GM12878 (cell line): ENCODE measurements at regions not wholly inside any gene's neighbourhood (a gene's known extent, or its start where the extent isn't known, plus 50 kb on each side); places are given as distances from the start of the nearest gene placed in this dataset.
"Not testable (repeated sequence)": the region's sequence is repeated elsewhere in the genome, so short reads cannot be mapped to it uniquely, and the experiment has no call there.

Source experiments
- ATAC-seq: fragments of 200-7000 bp; cut with Tn5 transposase; 3 replicates; pipeline ENCODE4 v1.9.1; 2020; ENCODE audit warnings: mild to moderate bottlenecking, moderate library complexity
- BruUV-seq: library from RNA; stranded (reverse); fragments of 400-500 nt; replicated peaks from 2 replicates; lab custom pipeline; 2021; lab: Mats Ljungman, UMichigan
- CTCF ChIA-PET: fragments of 300-600 bp; sonication (Branson Sonifier 250); formaldehyde crosslinking; extraction: SDS; loops from one replicate; lab custom pipeline; 2021; ENCODE audit warnings: inconsistent platforms; lab: Yijun Ruan, JAX
- POLR2A ChIA-PET: fragments of 350-600 bp; formaldehyde crosslinking; extraction: SDS; loops from one replicate; lab custom pipeline; 2021; ENCODE audit warnings: inconsistent platforms; lab: Charles Lee
- RAD21 ChIA-PET: fragments of 300-600 bp; sonication (Branson Sonifier 250); formaldehyde crosslinking; loops from one replicate; lab custom pipeline; 2023; ENCODE audit warnings: antibody characterized with exemption; ENCODE audit not compliant: unreplicated experiment; lab: Charles Lee
- SMC1A ChIA-PET: fragments of 300-600 bp; sonication (Branson Sonifier 250); formaldehyde crosslinking; loops from one replicate; lab custom pipeline; 2023; ENCODE audit not compliant: unreplicated experiment, uncharacterized antibody; lab: Charles Lee
- DNase-seq: peaks from one replicate; pipeline ENCODE4 v3.0.0-alpha.2; 2011; ENCODE audit warnings: low read depth, low spot score
- FAIRE-seq: peaks from 3 replicates; lab custom pipeline; 2011; peaks lifted over from hg19 to GRCh38; lab: Jason Lieb, UNC
- H2AFZ ChIP-seq: 2 replicates; pipeline ENCODE4 v1.6.0; 2011; ENCODE audit warnings: low read depth, low read length, control low read depth; ENCODE audit not compliant: control insufficient read depth
- H3K27ac ChIP-seq: 2 replicates; pipeline ENCODE4 v1.5.1; 2011; ENCODE audit warnings: control low read depth; ENCODE audit not compliant: control insufficient read depth, insufficient read depth
- H3K27me3 ChIP-seq, 2 experiments: replicated peaks in 1 of 2; 2 replicates each; pipeline versions ENCODE4 v1.6.0 to v1.6.1; 2011; ENCODE audit warnings: low read length in 1 of 2; ENCODE audit not compliant: control insufficient read depth in 2 of 2, insufficient read depth in 2 of 2
- H3K36me3 ChIP-seq, 2 experiments: 2 replicates each; pipeline ENCODE4 v1.5.1; 2011; ENCODE audit warnings: low read length in 1 of 2; ENCODE audit not compliant: control insufficient read depth in 2 of 2, insufficient read depth in 2 of 2
- H3K4me1 ChIP-seq: 2 replicates; pipeline ENCODE4 v1.6.1; 2011; ENCODE audit warnings: mild to moderate bottlenecking, low read length, moderate library complexity, mixed read lengths; ENCODE audit not compliant: control insufficient read depth, insufficient read depth
- H3K4me2 ChIP-seq: 2 replicates; pipeline ENCODE4 v1.6.0; 2011; ENCODE audit warnings: control low read depth; ENCODE audit not compliant: control insufficient read depth, insufficient read depth
- H3K4me3 ChIP-seq: fragments of 200-600 bp; sonication (generic); 2 replicates; pipeline ENCODE4 v1.5.1; 2016
- H3K79me2 ChIP-seq: 2 replicates; pipeline ENCODE4 v1.6.0; 2011; ENCODE audit warnings: low read length; ENCODE audit not compliant: control insufficient read depth, insufficient read depth
- H3K9ac ChIP-seq: 2 replicates; pipeline ENCODE4 v1.8.0; 2011; ENCODE audit warnings: low read length, control low read depth, mixed read lengths; ENCODE audit not compliant: control insufficient read depth, insufficient read depth
- H3K9me3 ChIP-seq: replicated peaks from 3 replicates; pipeline ENCODE4 v1.5.1; 2011; ENCODE audit warnings: mild to moderate bottlenecking, low read length; ENCODE audit not compliant: control insufficient read depth, insufficient read depth
- H4K20me1 ChIP-seq: 2 replicates; pipeline ENCODE4 v1.6.0; 2011; ENCODE audit not compliant: control insufficient read depth, insufficient read depth
- BHLHE40 ChIP-seq, 2 experiments: fragments of 450-650 bp in 1 of 2; IDR thresholded peaks; 2 replicates each; pipeline ENCODE4 v1.6.1; 2011 to 2017; ENCODE audit warnings: low read depth in 2 of 2, borderline replicate concordance in 1 of 2, improper control_type of control experiment in 1 of 2, low read length in 1 of 2, mild to moderate bottlenecking in 1 of 2
- CBX5 ChIP-seq: sonication (generic); IDR thresholded peaks from 2 replicates; pipeline ENCODE4 v1.6.1; 2016; ENCODE audit warnings: low read depth, moderate library complexity, mild to moderate bottlenecking, inconsistent platforms
- CTCF ChIP-seq, 3 experiments: IDR thresholded peaks in 2 of 3; conservative IDR thresholded peaks in 1 of 3; 2 replicates each; pipeline ENCODE4 v1.5.1; 2011; ENCODE audit warnings: low read depth in 3 of 3, low read length in 3 of 3, mild to moderate bottlenecking in 3 of 3, control low read depth in 2 of 3, moderate library complexity in 2 of 3, inconsistent platforms in 1 of 3, mixed read lengths in 1 of 3; ENCODE audit not compliant: control insufficient read depth in 2 of 3, insufficient read depth in 1 of 3; ENCODE audit errors: extremely low read depth in 1 of 3
- GATAD2B ChIP-seq: fragments of 450-650 bp; conservative IDR thresholded peaks from 2 replicates; pipeline ENCODE4 v1.6.1; 2017; ENCODE audit warnings: low read depth, mild to moderate bottlenecking, moderate library complexity
- NBN ChIP-seq: fragments of 450-650 bp; IDR thresholded peaks from 2 replicates; pipeline ENCODE4 v1.6.1; 2016
- SPI1 ChIP-seq: IDR thresholded peaks from 2 replicates; pipeline ENCODE4 v1.6.1; 2011; ENCODE audit warnings: low read depth, mild to moderate bottlenecking, low read length, moderate library complexity, borderline replicate concordance; ENCODE audit not compliant: insufficient read depth
- WGBS: methylation state at CpG from one replicate; pipeline ENCODE4 v1.1.6; 2016; ENCODE audit warnings: low lambda C conversion rate; ENCODE audit not compliant: insufficient replicate concordance, insufficient coverage; ENCODE audit errors: missing lambda C conversion rate; 5-methylcytosine and 5-hydroxymethylcytosine counted together
- in situ Hi-C: fragments of 300-500 bp; cut with MboI; formaldehyde crosslinking; loops from 9 replicates; pipeline ENCODE4 v1.14.3; 2018; ENCODE audit warnings: mixed read lengths
- intact Hi-C: fragments of 100-400 bp; cut with micrococcal nuclease; formaldehyde crosslinking; loops from one replicate; pipeline ENCODE4 v1.14.2; 2022; ENCODE audit not compliant: unreplicated experiment

GRCh38 chr7:16086743-16087142, 334.6 kb downstream of the CRPPA start:
- H3K4me1 ChIP-seq = no peaks in the 10 kb centered on the region
- BruUV-seq = no TSS peak
- no peaks in the 10 kb centered on the region for H4K20me1 ChIP-seq
- CTCF ChIA-PET = interaction anchor here (1.4 kb wide), 1 partner anchor 478 kb away, joined by 4 read pairs; no protein-coding TSS in a partner anchor
- no peak for DNase-seq
- no peak overlapping the region for H3K4me2 ChIP-seq
- POLR2A ChIA-PET = no interaction called here
- SMC1A ChIA-PET = no interaction called here
- H3K36me3 ChIP-seq = no peaks in the 10 kb centered on the region
- no peak overlapping the region for H2AFZ ChIP-seq
- ATAC-seq = no peak
- 63% methylated on average over 1 of the region's 1 CpG for WGBS
- in situ Hi-C loops = no loop called here
- intact Hi-C loops = no loop called here
- H3K27ac ChIP-seq = no peak overlapping the region
- H3K9ac ChIP-seq = no peak overlapping the region
- TF ChIP-seq NBN (no peak), GATAD2B (no peak), SPI1 (no peak), CTCF (IDR thresholded peaks at IDR 0.05 in 2 of 3, conservative IDR thresholded peaks at IDR 0.05 in 1 of 3; ENCODE audit: control insufficient read depth in 2 of 3, extremely low read depth in 1 of 3, insufficient read depth in 1 of 3, low read depth in 3 of 3, low read length in 3 of 3) (no peak), BHLHE40 (IDR thresholded peaks at IDR 0.05; ENCODE audit: borderline replicate concordance in 1 of 2, low read depth in 2 of 2, low read length in 1 of 2) (no peak), CBX5 (no peak)
- H3K79me2 ChIP-seq = no peaks in the 10 kb centered on the region
- FAIRE-seq = peak; percentile 7
- H3K4me3 ChIP-seq = no peak overlapping the region
- H3K9me3 ChIP-seq = no peaks in the 10 kb centered on the region
- H3K27me3 ChIP-seq = no peaks in the 10 kb centered on the region
- RAD21 ChIA-PET = no interaction called here

- H2AFZ ChIP-seq, H3K4me2 ChIP-seq, SMC1A ChIA-PET, H3K9me3 ChIP-seq, H3K4me1 ChIP-seq, intact Hi-C loops, H3K27me3 ChIP-seq, CTCF ChIA-PET, H3K36me3 ChIP-seq, H4K20me1 ChIP-seq, RAD21 ChIA-PET, H3K79me2 ChIP-seq, DNase-seq, FAIRE-seq, in situ Hi-C loops, H3K27ac ChIP-seq, ATAC-seq, BruUV-seq, H3K4me3 ChIP-seq, H3K9ac ChIP-seq: not testable (repeated sequence)
- WGBS = 38% methylated on average over 5 of the region's 6 CpGs
- POLR2A ChIA-PET = interaction anchor here (0.6 kb wide), 1 partner anchor 767 kb away, joined by 3 read pairs; no protein-coding TSS in a partner anchor
These were observed 335.6 kb downstream of the CRPPA start for GRCh38 chr7:16085780-16086179.
